ENCODE measurements at regions not wholly inside any gene's neighbourhood (a gene's known extent, or its start where the extent isn't known, plus 50 kb on each side); places are given as distances from the start of the nearest gene placed in this dataset.

DNA sequence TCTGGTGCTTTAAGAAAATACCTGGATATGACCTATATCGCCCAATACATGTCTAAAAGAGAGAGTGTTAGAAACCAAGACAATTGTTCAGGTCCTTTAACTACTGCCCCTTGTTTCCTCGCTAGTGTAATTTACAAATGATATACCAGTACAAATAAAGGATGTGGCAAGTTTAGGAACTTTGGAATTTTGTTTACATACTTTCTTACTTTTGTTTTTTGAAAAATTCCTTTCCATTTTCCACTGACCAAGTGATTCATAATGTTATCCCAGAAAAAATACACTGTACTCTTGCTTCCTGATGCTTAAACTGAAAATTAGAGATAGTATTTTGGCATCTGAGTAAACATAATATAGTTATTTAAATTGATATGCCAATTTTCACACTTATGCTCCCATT, 96.8 kb upstream of the CSNK1A1L start:
- Histone ChIP-seq H3K9me2 (replicated peaks; ENCODE audit: insufficient read depth) (no peaks in the 10 kb centered on the region), H3K27me3 (no peaks in the 10 kb centered on the region), H3K4me2 (no peak overlapping the region), H3K4me3 (no peak overlapping the region), H2AFZ (no peak overlapping the region), H3K79me2 (no peaks in the 10 kb centered on the region), H4K20me1 (ENCODE audit: insufficient read depth, poor library complexity, severe bottlenecking) (no peaks in the 10 kb centered on the region), H3K36me3 (replicated peaks; ENCODE audit: insufficient read depth, low read depth) (no peaks in the 10 kb centered on the region), H3K9me3 (ENCODE audit: low read depth) (no peaks in the 10 kb centered on the region), H3K4me1 (ENCODE audit: insufficient read depth) (no peaks in the 10 kb centered on the region), H3K27ac (no peak overlapping the region)
- TF ChIP-seq, protein P1, sequence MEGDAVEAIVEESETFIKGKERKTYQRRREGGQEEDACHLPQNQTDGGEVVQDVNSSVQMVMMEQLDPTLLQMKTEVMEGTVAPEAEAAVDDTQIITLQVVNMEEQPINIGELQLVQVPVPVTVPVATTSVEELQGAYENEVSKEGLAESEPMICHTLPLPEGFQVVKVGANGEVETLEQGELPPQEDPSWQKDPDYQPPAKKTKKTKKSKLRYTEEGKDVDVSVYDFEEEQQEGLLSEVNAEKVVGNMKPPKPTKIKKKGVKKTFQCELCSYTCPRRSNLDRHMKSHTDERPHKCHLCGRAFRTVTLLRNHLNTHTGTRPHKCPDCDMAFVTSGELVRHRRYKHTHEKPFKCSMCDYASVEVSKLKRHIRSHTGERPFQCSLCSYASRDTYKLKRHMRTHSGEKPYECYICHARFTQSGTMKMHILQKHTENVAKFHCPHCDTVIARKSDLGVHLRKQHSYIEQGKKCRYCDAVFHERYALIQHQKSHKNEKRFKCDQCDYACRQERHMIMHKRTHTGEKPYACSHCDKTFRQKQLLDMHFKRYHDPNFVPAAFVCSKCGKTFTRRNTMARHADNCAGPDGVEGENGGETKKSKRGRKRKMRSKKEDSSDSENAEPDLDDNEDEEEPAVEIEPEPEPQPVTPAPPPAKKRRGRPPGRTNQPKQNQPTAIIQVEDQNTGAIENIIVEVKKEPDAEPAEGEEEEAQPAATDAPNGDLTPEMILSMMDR (IDR thresholded peaks at IDR 0.05; ENCODE audit: poor library complexity) = no peak
- TF ChIP-seq EZH2phosphoT487 (IDR thresholded peaks at IDR 0.05; ENCODE audit: low read depth, severe bottlenecking, unreplicated experiment) (no peak), EZH2 (IDR thresholded peaks at IDR 0.05; ENCODE audit: borderline replicate concordance) (no peak)
- WGBS (ENCODE audit: low lambda C conversion rate, missing lambda C conversion rate) = 85% methylated on average over 2 of the region's 2 CpGs
- no peak for DNase-seq (ENCODE audit: low spot score)

DNA sequence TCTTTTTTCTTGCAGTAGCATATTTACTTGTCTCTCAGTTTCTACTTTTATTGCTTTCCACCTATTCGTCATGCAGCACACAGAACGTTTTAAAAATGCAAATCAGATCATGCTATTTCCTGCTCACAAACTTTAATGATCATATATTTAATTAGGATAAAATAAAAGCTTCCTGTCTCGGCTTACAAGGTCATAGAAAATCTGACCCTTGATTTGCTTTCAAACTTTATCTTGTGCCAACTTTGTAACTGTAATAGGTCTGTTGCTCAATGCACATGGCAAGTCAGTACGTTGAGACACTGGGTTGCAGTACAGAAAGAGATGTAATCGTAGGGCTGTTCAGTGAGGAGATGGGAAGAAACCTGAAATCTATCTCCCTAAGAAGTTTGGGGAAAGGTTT, 95.6 kb upstream of the CSNK1A1L start:
- Histone ChIP-seq H3K9me3 (ENCODE audit: low read depth) (no peaks in the 10 kb centered on the region), H4K20me1 (ENCODE audit: insufficient read depth, poor library complexity, severe bottlenecking) (no peaks in the 10 kb centered on the region), H3K27me3 (no peaks in the 10 kb centered on the region), H3K36me3 (replicated peaks; ENCODE audit: insufficient read depth, low read depth) (no peaks in the 10 kb centered on the region), H3K9me2 (replicated peaks; ENCODE audit: insufficient read depth) (no peaks in the 10 kb centered on the region), H3K79me2 (no peaks in the 10 kb centered on the region), H3K4me1 (ENCODE audit: insufficient read depth) (no peaks in the 10 kb centered on the region), H3K4me2 (no peak overlapping the region), H3K27ac (no peak overlapping the region), H2AFZ (no peak overlapping the region), H3K4me3 (no peak overlapping the region)
- DNase-seq (ENCODE audit: low spot score) = no peak
- 81% methylated on average over 5 of the region's 5 CpGs for WGBS (ENCODE audit: low lambda C conversion rate, missing lambda C conversion rate)
- TF ChIP-seq EZH2 (IDR thresholded peaks at IDR 0.05; ENCODE audit: borderline replicate concordance) (no peak), EZH2phosphoT487 (IDR thresholded peaks at IDR 0.05; ENCODE audit: low read depth, severe bottlenecking, unreplicated experiment) (no peak)
- TF ChIP-seq, protein P1 (IDR thresholded peaks at IDR 0.05; ENCODE audit: poor library complexity) = no peak

DNA sequence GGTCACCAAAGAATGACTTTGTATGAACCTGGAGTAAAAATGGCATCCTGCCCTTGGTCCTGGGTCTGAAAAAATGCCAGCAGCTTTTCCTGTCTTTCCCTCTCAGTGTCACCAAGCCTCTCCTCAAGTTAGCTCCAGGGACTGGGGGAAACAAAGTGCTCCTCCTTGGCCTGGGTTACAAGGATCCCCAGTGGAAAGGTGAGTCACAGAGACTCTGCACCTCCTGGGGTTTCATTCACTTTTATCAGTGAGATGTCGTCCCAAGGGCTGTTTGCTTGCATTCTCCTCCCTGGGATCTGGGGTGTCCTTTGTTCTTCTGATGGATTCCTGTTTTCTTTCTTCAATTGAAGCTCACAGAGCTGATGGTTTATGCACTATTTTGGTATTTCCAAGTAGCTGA, 93.2 kb upstream of the CSNK1A1L start:
- H3K27ac ChIP-seq = no peak overlapping the region
- no peaks in the 10 kb centered on the region for H3K36me3 ChIP-seq (replicated peaks; ENCODE audit: insufficient read depth, low read depth)
- no peaks in the 10 kb centered on the region for H3K9me3 ChIP-seq (ENCODE audit: low read depth)
- no peaks in the 10 kb centered on the region for H4K20me1 ChIP-seq (ENCODE audit: insufficient read depth, poor library complexity, severe bottlenecking)
- H2AFZ ChIP-seq = no peak overlapping the region
- H3K79me2 ChIP-seq = no peaks in the 10 kb centered on the region
- no peaks in the 10 kb centered on the region for H3K27me3 ChIP-seq
- no peak overlapping the region for H3K4me3 ChIP-seq
- no peaks in the 10 kb centered on the region for H3K4me1 ChIP-seq (ENCODE audit: insufficient read depth)
- H3K4me2 ChIP-seq = no peak overlapping the region
- DNase-seq (ENCODE audit: low spot score) = no peak
- TF ChIP-seq EZH2 (IDR thresholded peaks at IDR 0.05; ENCODE audit: borderline replicate concordance) (no peak), EZH2phosphoT487 (IDR thresholded peaks at IDR 0.05; ENCODE audit: low read depth, severe bottlenecking, unreplicated experiment) (no peak)
- TF ChIP-seq, protein P1 (IDR thresholded peaks at IDR 0.05; ENCODE audit: poor library complexity) = no peak
- WGBS (ENCODE audit: low lambda C conversion rate, missing lambda C conversion rate) = 50% methylated on average over 1 of the region's 1 CpG
- no peaks in the 10 kb centered on the region for H3K9me2 ChIP-seq (replicated peaks; ENCODE audit: insufficient read depth)

DNA sequence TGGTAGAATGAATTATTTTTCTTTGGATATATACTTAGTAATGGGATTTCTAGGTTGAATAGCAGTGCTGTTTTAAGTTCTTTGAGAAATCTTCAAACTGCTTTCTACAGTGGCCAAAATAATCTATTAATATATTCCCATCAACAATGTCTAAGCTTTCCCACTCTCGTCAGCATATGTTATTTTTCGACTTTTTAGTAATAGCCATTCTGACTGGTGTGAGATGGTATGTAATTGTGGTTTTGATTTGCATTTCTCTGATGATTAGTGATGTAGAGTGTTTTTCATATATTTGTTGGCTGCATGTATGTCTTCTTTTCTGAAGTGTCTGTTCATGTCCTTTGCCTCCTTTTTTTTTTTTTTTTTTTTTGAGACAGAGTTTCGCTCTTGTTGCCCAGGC, 90.2 kb upstream of the CSNK1A1L start:
- H3K27ac ChIP-seq = no peak overlapping the region
- H3K79me2 ChIP-seq = no peaks in the 10 kb centered on the region
- H3K27me3 ChIP-seq = no peaks in the 10 kb centered on the region
- H3K9me2 ChIP-seq (replicated peaks; ENCODE audit: insufficient read depth) = no peaks in the 10 kb centered on the region
- H3K4me3 ChIP-seq = no peak overlapping the region
- H3K4me2 ChIP-seq = no peak overlapping the region
- no peaks in the 10 kb centered on the region for H4K20me1 ChIP-seq (ENCODE audit: insufficient read depth, poor library complexity, severe bottlenecking)
- no peak for TF ChIP-seq EZH2phosphoT487 (IDR thresholded peaks at IDR 0.05; ENCODE audit: low read depth, severe bottlenecking, unreplicated experiment)
- TF ChIP-seq, protein P1 (IDR thresholded peaks at IDR 0.05; ENCODE audit: poor library complexity) = no peak
- no peak for TF ChIP-seq EZH2 (IDR thresholded peaks at IDR 0.05; ENCODE audit: borderline replicate concordance)
- no peaks in the 10 kb centered on the region for H3K36me3 ChIP-seq (replicated peaks; ENCODE audit: insufficient read depth, low read depth)
- 96% methylated on average over 3 of the region's 3 CpGs for WGBS (ENCODE audit: low lambda C conversion rate, missing lambda C conversion rate)
- no peak for DNase-seq (ENCODE audit: low spot score)
- no peaks in the 10 kb centered on the region for H3K9me3 ChIP-seq (ENCODE audit: low read depth)
- H3K4me1 ChIP-seq (ENCODE audit: insufficient read depth) = no peaks in the 10 kb centered on the region
- no peak overlapping the region for H2AFZ ChIP-seq

Measured in hepatocyte (in vitro differentiated cells).